ENCODE measurements at regions not wholly inside any gene's neighbourhood (a gene's known extent, or its start where the extent isn't known, plus 50 kb on each side); places are given as distances from the start of the nearest gene placed in this dataset.

- TF ChIP-seq CTCF (IDR thresholded peaks at IDR 0.05 in 4 of 5, conservative IDR thresholded peaks at IDR 0.05 in 1 of 5): no peak
- TF ChIP-seq POLR2A (IDR thresholded peaks at IDR 0.05): no peak
Measured at GRCh38 chr10:62632071-62632809, 172.3 kb upstream of the ADO start.

All from gastrocnemius medialis (tissue), 4 donors.